DOHH2 (cell line): ENCODE measurements at regions not wholly inside any gene's neighbourhood (a gene's known extent, or its start where the extent isn't known, plus 50 kb on each side); places are given as distances from the start of the nearest gene placed in this dataset.

ENCODE experiments used
- EZH2phosphoT487 ChIP-seq: fragments of 200-600 bp; sonication (generic); IDR thresholded peaks from 2 replicates; pipeline ENCODE4 v1.6.1; 2017; ENCODE audit warnings: borderline replicate concordance, mild to moderate bottlenecking, antibody characterized with exemption, low read length, moderate library complexity, mixed read lengths
- TF ChIP-seq, protein P1 (sequence below): fragments of 200-600 bp; sonication (generic); IDR thresholded peaks from one replicate; pipeline ENCODE4 v1.5.1; 2014; ENCODE audit warnings: antibody characterized with exemption, mild to moderate bottlenecking, low read depth, low read length; ENCODE audit not compliant: poor library complexity, severe bottlenecking

- TF ChIP-seq, protein P1, sequence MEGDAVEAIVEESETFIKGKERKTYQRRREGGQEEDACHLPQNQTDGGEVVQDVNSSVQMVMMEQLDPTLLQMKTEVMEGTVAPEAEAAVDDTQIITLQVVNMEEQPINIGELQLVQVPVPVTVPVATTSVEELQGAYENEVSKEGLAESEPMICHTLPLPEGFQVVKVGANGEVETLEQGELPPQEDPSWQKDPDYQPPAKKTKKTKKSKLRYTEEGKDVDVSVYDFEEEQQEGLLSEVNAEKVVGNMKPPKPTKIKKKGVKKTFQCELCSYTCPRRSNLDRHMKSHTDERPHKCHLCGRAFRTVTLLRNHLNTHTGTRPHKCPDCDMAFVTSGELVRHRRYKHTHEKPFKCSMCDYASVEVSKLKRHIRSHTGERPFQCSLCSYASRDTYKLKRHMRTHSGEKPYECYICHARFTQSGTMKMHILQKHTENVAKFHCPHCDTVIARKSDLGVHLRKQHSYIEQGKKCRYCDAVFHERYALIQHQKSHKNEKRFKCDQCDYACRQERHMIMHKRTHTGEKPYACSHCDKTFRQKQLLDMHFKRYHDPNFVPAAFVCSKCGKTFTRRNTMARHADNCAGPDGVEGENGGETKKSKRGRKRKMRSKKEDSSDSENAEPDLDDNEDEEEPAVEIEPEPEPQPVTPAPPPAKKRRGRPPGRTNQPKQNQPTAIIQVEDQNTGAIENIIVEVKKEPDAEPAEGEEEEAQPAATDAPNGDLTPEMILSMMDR = no peak
- TF ChIP-seq EZH2phosphoT487 = no peak
These were observed 260.6 kb downstream of the MEX3B start for GRCh38 chr15:81785181-81785580.
